Upper lobe of left lung (tissue), 4 donors: ENCODE measurements at regions not wholly inside any gene's neighbourhood (a gene's known extent, or its start where the extent isn't known, plus 50 kb on each side); places are given as distances from the start of the nearest gene placed in this dataset.

Source experiments
- CTCF ChIP-seq, 6 experiments: fragments of 450-650 bp in 4 of 6; fragments of 200-600 bp in 2 of 6; sonication (generic) in 2 of 6; IDR thresholded peaks; one replicate each; pipeline ENCODE4 v1.5.1; 2016 to 2019; ENCODE audit warnings: antibody characterized with exemption in 6 of 6
- EP300 ChIP-seq, 4 donors: sonication (generic); formaldehyde crosslinking; IDR thresholded peaks; one replicate each; pipeline ENCODE4 v1.5.1; 2017; ENCODE audit warnings: antibody characterized with exemption in 4 of 4, control low read depth in 2 of 4
- POLR2A ChIP-seq, 4 donors: fragments of 450-650 bp; IDR thresholded peaks; one replicate each; pipeline ENCODE4 v1.5.1; 2016 to 2017; ENCODE audit warnings: antibody characterized with exemption in 4 of 4, mild to moderate bottlenecking in 2 of 4
- POLR2AphosphoS5 ChIP-seq, 2 donors: sonication (generic); formaldehyde crosslinking; IDR thresholded peaks; one replicate each; pipeline ENCODE4 v1.5.1; 2017; ENCODE audit warnings: antibody characterized with exemption in 2 of 2

GRCh38 chr13:44884076-44884729 is 105.1 kb downstream of the NUFIP1 start:
- TF ChIP-seq POLR2A (IDR thresholded peaks at IDR 0.05): no peak
- no peak for TF ChIP-seq CTCF (IDR thresholded peaks at IDR 0.05)
- no peak for TF ChIP-seq POLR2AphosphoS5 (IDR thresholded peaks at IDR 0.05)
- TF ChIP-seq EP300 (IDR thresholded peaks at IDR 0.05): no peak
